HG03442 (cell line): ENCODE measurements at regions not wholly inside any gene's neighbourhood (a gene's known extent, or its start where the extent isn't known, plus 50 kb on each side); places are given as distances from the start of the nearest gene placed in this dataset.

Experiments used
- ATAC-seq: cut with Tn5 transposase; IDR thresholded peaks from one replicate; pipeline ENCODE4 v1.9.1; 2021; ENCODE audit warnings: mild to moderate bottlenecking, moderate library complexity; ENCODE audit not compliant: unreplicated experiment

DNA sequence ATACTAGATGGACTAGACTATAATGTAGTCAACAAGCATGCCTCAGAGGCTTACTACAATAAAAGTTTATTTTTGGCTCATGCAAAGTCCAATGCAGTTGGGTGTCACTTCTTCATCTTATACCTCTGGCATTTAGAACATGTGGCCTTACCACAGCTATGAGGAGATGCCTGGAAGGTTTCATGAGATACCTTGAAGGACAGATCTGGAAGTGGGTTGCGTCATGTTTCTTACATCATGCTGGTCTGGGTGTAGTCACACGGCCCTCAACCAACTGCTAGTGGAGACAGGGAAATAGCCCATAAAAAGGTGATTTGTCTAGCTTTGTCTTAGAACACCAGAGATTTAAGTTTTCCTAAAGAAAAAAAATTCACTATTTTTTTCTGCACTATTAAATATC lies 91.7 kb upstream of the MMADHC start:
- no peak for ATAC-seq

DNA sequence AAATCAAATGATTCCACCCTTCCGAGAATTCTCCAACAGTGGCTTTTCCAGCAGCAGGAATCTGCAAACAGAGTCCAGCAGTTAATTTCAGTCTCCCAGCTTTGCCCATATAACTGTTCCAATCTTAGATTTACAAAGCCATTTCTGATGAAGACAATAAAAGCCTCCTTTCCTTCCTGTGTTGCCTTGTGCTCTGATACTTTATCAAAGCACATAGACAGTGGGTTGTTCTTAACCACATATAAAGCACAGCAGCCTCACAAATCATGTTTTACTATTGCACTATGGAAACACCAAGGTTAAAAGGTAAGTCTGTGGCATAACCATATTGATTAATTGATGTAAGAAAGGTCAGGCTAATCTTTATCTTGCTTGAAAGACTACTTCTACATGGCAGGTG lies 89.8 kb upstream of the MMADHC start:
- ATAC-seq = no peak

DNA sequence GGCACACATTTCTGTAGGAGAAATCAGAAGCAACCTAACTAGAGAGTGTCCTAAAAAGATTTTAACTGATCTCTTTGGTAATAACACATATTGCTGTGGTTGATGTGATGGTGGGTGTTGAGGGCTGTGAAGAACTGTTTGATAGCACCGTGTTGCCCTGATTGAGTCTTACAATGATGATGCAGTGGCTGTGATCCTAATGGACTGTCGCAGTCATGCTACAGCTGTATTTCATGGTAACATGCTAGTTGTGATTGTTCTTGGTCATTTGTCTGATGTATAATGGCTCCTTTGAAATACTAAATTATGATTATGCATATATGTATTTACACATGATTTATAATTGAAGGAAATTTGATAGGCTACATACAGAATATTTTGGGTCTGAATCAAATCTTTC lies 82.5 kb upstream of the MMADHC start:
- ATAC-seq = no peak

DNA sequence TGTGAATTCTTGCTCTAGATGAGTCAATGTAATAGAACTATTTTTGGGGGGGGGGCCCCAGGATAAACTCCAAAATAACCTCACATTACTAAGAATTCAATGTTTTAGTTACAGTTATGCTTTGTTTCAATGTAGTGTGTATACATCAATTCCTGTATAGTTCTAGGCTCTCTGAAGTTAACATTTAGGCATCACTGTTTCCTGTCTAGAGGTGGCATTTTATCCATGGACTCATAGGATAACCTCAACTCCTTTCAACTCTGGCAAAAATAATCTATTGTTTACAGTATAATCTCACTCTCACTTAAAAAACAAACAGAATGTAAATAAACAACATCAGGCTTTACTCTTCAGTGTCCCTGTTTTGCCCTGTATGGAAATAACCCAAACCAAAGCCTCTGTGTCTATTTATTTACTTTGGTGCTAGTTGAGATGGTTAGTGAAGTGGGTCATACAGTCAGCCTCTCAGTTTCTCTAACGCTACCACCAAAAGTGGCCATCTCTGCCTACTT lies 79.3 kb upstream of the MMADHC start:
- ATAC-seq = no peak

DNA sequence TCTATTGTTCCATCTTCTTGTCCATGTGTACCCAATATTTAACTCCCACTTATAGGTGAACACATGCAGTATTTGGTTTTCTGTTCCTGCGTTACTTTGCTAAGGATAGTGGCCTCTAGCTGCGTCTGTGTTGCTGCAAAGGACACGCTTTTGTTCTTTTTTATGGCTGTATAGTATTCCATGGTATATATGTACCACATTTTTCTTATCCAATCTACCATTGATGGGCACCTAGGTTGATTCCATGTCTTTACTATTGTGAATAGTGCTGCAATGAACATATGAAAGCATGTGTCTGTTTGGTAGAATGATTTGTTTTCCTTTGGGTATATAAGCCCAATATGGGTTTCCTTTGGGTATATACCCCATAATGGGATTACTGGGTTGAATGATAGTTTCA lies 77.3 kb upstream of the MMADHC start:
- no peak for ATAC-seq

DNA sequence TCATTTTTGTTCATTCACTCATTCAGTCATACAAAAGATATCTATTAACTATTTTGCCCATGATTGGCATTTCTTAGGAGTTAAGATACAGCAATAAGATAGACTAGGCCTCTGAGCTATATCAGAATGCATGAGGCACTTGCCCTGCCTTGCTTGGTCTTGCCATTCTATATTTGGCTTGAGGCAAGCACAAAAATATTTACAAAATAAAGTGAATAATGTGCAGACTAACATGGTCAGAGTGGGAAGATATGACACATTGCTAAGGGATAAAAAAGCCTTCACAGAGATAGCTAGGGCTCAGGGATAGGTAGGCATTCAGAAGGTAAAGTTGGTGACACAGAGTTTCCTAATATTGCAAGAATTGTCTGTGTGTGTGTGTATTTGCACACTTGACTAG lies 75.0 kb upstream of the MMADHC start:
- ATAC-seq = no peak

DNA sequence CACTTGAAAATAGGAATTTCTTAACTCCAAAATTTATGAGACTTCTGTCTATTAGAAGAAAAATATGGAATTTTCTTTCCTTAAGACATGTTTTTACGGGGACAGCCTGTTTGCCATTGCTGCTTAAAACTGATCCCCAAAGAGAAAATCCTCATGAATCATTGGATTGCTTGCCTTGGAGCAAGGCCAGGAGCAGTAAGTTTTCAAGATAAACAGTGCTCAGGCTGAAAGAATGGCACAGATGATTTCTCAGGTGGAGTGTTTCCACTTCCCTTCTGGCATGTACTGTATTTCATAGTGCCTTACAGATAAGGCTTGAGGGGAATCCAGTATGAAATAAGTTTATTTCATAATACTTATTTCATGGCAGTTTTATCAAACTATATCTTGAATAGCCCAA lies 74.3 kb upstream of the MMADHC start:
- ATAC-seq = no peak

DNA sequence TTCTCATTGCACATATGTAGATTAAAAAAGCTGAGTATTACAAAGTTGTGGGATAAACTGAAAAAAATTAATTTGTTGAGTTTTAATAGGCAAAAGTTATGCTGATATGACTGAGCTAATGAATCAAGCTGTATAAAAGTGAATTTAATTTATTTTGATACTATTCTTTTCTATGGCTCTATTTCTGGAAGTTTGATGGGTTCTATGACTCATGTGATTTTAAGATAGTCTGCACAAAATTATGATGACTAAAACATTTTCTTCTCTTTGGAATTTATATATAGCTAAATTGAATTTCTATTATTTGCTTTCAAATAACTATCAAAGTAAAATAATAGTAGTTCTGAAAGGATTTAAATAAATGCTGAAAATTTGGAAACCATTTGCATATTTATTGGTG lies 71.0 kb upstream of the MMADHC start:
- no peak for ATAC-seq

DNA sequence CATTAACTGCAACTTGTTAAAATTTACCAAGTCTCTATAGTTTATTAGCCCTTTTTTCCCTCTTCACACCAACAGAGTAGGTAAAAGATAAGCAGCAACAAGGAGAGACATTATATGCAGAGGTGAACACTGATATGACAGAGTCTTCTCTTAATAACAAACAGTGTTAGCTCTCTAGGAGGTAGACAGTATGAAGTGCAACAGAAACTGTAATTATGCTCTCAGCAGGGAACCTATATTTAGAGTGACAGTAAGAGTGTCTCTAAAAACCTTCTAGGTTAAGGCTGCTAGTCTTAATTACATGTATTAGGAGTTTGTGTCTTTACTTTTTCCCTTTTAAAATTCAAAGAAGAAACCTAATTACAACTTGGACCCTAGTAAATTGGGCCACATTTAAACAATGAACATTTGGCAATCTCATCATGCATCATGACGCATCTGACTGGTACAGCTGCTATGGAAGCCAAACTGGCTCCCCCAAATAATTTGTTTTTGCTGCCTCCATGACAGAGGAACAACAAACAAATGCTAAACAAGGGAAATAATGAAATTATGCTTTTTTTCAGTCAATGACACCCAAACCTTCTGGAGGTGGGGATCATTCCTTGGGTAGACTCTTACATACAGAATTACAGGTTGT lies 69.9 kb upstream of the MMADHC start:
- no peak for ATAC-seq

DNA sequence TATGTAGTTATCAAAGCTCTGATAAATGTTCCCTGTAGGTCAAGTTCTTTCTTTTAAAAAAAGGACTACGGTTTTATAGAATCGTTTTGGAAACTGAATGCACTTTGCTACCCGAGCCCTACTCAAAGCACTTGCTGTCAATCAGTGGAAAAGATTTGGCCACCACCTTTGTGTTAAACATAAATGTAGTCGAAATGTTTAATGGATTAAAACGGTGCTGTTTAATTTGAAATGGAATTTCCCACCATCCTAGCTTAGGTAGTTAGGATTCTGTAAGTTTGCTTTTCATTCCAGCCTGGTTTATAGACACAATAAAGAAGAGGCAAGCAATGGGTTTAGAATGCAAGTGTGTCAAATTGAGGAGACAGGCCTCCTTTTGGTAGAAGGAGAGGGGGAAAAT lies 69.4 kb upstream of the MMADHC start:
- no peak for ATAC-seq

DNA sequence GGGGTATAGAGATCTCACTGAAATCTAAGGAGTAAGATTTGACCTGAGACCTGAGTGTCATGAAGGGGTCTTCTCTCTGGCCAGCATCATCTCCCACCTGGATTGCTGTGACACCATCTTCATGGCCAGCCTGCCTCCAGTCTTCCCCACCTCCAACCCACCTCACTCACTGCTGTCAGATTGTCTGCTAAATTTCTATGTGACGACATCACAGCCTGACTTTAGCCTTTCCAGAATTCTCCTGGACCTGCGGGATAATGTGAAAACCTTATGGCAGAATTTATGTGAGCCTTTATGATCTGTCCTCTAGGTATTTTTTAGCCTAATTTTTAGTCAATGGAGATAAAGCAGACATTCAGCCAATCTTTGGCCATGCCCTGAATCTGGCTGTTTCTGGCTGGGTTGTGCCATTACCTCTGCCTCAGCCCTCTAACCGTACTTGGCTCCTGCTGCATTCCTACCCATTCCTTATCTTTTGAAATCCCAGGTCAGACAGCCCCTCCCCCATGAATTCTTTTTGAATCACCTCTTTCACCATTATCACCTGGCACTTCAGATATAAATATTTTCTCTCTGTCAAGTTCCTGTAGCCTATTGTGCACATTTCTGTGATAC lies 66.4 kb upstream of the MMADHC start:
- ATAC-seq = no peak

DNA sequence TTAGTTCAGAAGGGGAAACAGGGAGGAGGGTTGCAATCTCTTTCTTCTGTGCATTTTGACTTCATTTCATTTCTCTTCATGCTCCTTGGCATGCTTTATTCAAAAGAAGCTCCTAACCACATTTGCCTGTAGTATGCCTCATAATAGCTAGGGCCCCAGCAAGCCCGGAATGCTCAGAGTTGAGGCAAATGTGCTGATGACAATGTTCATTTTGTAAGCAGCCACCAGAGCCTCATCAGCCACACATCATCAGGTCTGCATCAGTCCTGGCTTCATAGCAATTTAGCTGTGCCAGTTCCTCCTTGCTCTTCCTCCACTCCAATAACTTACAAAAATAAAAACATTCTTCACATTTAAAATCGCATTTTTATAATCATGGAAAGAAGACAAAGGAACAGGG lies 65.4 kb upstream of the MMADHC start:
- no peak for ATAC-seq

DNA sequence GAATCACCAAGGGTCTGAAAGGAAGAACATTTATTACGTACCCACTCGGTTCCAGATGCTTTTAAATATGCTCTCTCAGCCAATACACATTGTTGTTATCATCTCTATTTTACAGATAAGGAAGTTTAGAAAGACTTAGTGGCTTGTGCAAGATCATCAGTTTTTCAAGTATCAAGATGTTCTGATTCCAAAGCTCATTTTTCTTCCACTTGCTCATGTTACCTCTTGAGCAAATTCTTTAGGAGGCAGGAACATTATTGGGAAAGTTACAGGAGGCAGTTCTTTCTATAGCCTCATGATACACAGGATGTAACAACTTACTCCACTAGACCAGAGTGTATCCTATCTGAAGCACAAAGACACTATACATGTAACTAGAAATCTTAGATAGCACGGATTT lies 65.0 kb upstream of the MMADHC start:
- ATAC-seq = no peak

DNA sequence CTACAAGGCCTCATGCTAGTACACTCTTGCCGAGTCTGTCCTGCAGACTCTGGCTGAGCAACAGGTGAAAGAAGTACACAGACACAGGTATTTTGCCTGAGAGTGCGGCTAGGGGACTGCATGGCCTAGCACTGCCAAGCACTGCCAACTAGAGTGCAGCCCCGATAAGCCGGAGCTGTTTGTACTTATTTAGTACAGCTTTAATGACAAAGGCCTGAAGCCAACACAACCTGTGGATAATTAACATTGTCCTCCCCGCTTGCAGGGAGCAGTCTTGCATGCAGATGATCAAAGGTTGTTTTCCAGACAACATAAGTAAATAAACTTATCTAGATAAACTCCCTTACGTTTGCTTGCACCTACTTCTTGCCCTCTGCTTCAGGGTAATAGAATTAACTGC lies 63.7 kb upstream of the MMADHC start:
- ATAC-seq = no peak

DNA sequence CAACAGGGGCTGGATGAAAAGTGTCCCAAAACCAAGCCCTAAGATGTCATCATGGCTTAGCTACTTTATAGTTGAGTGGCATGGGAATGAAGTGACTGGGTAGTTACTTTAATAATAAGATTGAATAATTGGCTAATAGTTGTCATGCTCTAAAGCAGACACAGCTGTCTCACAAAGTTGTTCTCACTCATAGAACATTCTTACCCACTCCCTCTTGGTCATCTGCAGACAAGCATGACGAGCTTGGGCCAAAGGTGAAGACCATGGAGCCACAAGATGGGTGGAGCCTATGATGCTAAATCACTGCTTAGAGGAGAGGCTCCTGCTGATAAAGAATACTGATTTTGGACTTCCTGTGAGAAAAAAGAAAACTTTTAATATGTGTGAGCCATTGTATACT lies 62.4 kb upstream of the MMADHC start:
- no peak for ATAC-seq

DNA sequence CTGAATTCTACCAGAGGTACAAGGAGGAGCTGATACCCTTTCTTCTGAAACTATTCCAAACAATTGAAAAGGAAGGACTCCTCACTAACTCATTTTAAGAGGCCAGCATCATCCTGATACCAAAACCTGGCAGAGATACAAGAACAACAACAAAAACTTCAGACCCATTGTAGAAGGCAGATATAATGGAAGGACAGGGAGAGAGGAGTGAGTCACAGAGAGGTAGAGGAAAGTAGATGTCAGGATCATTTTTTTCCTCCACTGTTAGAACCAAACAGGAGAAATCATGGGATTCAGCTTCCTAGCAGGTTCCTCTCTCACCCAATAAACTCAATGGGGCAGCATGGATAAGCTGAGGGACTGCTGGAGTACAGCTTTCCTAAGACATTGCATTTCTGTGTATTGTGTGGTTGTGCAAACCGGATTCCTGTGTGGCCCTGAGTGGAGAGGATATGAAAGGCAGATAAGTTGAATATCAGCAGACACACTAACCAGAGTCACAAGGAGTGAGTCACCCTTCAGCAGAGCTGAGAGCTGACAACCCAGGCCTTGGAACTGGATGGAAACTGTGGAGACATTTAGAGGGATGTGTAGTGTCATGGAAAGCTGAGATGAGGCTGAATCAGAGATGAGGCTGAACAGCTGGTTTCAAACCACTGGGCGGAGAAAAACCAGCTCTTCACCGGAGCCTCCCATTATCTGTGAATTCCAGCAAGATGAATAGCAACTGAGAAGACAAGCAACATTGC lies 60.9 kb upstream of the MMADHC start:
- no peak for ATAC-seq

DNA sequence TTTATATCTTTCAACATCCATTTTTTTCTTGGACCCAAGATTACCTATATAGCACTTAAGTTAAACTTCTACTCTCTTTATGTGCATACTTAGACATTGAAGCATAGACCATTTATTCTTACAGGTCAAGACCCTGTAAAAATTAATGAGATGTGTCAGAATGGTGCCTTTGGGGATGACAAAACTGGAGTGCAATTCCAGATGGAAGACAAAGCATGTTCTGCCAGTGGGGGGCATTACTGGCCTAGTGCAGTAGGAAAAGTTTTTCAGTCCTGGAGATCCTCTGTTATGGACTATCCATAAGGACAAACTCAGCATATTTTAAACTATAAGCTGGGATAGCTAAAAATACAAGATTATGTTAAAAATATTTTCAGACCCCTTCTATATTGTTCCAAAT lies 57.8 kb upstream of the MMADHC start:
- no peak for ATAC-seq
